ENCODE measurements at regions not wholly inside any gene's neighbourhood (a gene's known extent, or its start where the extent isn't known, plus 50 kb on each side); places are given as distances from the start of the nearest gene placed in this dataset.

GRCh38 chr6:44053760-44054556 lies 73.3 kb downstream of the MRPL14 start:
- H3K4me3 ChIP-seq (ENCODE audit: low read depth, low read length) = no peak overlapping the region
- no peak for TF ChIP-seq CTCF (IDR thresholded peaks at IDR 0.05; ENCODE audit: low read depth, low read length, missing control alignments)
- DNase-seq (ENCODE audit: low read depth) = no peak

DNA sequence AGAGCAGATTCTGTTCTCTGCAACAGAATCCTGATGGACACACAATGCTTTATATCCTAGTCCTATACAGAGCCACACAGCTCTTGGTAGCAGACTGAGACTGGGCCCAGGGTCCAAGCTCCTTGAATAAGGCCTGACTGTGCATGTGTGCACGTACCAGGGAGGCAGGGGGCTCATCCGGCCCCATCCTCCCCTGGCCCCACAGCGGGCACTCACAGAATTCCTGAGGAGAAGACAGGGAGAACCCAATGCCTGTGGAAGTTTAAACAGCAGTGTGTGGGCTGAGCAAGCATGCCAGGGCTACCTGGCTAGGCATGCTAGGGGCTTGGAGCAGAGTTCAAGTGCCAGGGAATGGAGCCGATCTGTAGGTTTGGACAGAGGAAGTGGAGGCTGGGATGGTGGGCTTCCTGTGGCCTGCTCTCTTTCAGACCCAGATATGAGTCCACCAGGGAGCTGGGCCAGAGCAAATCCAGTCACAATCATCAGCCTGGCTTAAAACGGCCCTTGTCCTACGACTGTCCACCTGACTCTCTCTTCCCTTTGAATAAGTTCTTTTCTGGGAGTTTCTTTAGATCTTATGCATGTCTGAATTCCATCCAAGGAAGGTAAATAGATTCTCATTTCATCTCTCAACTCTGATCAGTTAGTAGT lies 74.0 kb downstream of the MRPL14 start:
- no peak overlapping the region for H3K4me3 ChIP-seq (ENCODE audit: low read depth, low read length)
- DNase-seq (ENCODE audit: low read depth) = no peak
- TF ChIP-seq CTCF (IDR thresholded peaks at IDR 0.05; ENCODE audit: low read depth, low read length, missing control alignments) = no peak

DNA sequence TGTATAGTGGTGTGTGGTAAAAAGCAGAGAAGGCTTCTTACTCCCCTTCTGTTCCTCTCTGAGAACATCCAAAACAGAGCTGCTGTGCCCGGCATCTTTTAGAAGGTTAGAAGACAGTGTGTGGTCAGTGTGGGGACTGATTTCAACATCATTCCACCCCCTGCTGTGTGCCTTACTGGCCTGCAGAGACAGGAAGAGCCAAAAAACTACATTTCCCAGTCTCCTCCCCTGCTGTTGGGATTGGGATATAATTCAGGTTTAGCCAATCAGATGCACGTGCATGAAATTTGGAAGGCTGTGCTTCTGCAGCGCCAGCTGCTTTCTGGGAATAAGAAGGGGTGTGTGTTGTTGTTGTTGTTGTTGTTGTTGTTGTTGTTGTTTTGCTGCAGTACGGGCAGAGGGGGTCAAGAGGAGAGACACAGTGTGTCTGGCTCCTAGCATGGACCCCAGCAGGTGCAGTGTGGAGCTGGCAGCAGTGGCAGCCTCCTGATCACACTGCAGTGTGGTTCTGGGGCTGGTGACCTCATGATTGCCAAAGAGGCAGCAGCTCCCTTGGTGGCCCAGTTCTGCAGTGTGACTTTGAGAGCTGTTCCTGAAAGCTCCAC lies 74.7 kb downstream of the MRPL14 start:
- H3K4me3 ChIP-seq (ENCODE audit: low read depth, low read length) = no peak overlapping the region
- TF ChIP-seq CTCF (IDR thresholded peaks at IDR 0.05; ENCODE audit: low read depth, low read length, missing control alignments) = no peak
- no peak for DNase-seq (ENCODE audit: low read depth)

DNA sequence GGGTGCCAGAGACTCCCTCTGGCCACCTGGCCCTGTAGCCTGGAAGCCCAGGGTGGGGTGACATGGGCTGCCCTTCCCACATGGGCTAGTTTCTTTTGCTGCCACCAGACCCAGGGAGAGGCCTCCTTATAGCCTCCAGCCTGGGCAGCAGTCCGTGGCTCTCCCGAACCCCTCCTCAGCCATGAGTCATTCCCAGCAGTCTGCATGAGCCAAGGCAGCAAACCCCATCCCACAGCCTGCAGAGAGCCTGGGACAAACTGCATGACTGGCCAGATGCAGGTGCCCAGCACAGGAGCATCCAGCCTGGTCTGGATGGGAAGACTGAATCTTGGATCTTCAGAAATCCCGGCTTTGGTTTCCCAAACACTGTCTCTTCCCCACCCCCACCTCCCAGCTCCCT lies 75.7 kb downstream of the MRPL14 start:
- H3K4me3 ChIP-seq (ENCODE audit: low read depth, low read length) = no peak overlapping the region
- no peak for DNase-seq (ENCODE audit: low read depth)
- no peak for TF ChIP-seq CTCF (IDR thresholded peaks at IDR 0.05; ENCODE audit: low read depth, low read length, missing control alignments)

DNA sequence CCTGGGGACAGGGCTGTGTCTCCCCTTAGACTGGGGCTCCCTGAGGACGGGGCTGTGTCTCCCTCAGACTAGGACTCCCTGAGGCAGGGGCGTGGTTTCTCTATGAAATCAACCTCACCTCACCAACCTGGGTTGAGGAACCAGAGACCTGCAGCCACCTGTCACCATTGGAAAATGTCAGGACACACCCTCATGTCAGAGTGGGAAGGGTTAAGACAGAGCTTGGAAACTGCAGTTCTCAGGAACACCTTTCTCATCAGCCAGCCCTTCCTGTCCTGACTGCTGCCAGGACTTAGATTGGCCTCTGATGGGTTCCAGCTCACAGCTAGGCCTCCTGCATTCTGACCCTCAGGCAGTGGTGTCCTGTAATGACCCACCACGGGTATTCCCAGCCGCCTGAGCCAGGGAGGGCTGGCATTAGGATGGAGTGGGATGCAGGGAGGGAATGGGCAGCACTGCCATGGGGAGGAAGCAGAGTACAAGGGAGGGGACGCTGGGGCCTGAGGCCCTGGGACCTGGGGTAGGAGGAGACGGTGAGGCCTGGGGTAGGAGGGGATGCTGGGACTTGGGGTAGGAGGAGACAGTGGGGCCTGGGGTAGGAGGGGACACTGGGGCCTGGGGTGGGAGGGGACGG lies 76.3 kb downstream of the MRPL14 start:
- TF ChIP-seq CTCF (IDR thresholded peaks at IDR 0.05; ENCODE audit: low read depth, low read length, missing control alignments) = no peak
- no peak overlapping the region for H3K4me3 ChIP-seq (ENCODE audit: low read depth, low read length)
- no peak for DNase-seq (ENCODE audit: low read depth)

DNA sequence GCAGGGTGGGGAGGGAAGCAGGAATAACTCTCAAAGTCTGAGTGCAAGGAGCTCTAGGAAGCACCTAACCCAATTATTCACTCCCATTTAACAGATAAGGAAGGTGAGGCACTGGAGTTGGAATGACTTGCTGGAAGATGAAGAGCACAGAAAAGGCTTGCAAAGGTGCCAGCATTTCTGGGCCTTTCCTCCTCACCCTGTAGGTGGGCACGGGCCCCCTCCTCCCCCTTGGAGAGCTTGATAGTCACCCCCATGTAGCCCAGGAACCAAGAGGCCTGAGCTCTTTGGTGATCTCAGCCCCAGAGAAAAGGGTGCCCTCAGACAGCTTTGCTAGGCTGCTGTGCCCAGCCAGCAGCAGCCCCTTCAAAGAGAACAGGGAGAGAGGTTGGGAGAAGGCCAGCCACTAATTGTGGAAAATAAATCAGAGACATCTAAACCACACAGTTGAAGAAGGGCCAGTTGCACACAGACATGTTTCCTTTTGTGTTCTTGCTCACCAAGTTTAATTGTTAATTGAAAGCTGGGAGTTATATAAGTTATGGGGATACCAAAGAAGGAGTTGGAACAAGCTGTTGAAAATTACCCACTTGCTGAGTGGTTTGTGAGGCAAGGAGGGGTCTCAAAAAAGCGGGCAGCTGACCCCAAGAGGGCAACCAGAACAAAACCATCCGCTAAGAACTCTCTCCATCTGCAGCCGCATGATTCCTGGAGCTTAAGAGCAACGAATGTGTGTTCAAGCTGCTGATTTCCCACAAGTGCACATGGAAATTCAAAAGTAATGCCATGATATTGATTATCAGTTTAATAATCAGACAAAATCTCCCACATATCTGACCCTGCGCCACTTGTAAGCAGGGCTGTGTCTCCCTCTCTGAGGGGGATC lies 77.0 kb downstream of the MRPL14 start:
- no peak overlapping the region for H3K4me3 ChIP-seq (ENCODE audit: low read depth, low read length)
- TF ChIP-seq CTCF (IDR thresholded peaks at IDR 0.05; ENCODE audit: low read depth, low read length, missing control alignments) = no peak
- DNase-seq (ENCODE audit: low read depth) = no peak
